ENCODE measurements at regions not wholly inside any gene's neighbourhood (a gene's known extent, or its start where the extent isn't known, plus 50 kb on each side); places are given as distances from the start of the nearest gene placed in this dataset.

DNA sequence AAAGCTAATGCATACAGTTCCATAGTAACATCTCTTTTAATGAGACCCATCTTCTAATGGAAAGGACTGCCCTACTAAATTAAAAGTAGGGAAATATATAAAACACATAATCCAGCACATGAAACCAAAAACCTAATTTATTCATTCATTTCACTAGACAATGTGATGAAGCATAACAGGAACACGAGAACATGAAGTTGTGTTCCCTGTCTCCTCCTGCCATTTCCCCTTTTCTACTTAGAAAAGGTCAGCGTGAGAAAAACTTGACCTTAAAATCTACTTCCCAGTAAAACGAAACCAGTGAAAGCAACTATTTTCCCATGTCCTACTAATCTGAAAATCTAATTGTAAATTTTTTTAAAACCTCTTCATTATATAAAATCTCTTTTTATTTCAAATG is 847.5 kb downstream of the TLE1 start:
- no peak for DNase-seq (ENCODE audit: low read depth)

GRCh38 chr9:80839821-80840675 is 849.3 kb downstream of the TLE1 start:
- no peak for DNase-seq (ENCODE audit: low read depth)

DNA sequence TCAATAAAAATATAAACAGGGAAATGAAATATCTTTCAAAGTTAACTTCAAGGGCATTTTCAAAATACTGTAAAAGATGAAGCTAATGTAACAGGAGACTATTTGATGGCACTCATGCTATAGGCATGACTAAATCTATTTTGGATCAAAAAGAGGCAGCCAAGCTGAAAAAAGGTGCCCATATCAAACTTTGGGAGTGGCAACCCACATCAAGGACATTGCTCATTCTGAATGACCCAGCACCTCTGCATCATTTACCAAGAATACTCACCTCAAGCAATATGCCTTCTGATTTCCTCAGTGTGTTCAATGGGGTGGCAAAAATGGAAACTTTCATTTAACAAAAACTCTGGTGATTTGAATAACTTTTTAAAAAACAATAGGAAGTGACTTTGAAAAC is 853.3 kb downstream of the TLE1 start:
- no peak for DNase-seq (ENCODE audit: low read depth)

DNA sequence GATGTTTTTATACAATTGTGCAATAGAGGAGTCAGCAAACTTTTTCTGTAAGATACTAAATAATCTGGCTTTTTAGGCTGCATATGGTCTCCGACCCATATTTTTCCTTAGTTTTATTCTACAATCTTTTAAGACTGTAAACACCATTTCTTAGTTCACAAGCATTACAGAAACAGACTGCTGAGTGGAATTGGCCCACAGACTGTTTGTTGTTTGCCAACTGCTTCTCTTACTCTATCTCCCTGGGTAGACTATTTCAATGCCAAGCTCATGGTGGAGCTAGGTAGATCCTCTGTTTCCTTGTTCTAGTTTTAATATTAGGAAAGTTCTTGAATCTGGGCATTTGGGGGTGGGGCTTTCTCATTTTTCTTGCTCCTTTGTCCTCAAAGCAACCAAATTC is 857.6 kb downstream of the TLE1 start:
- DNase-seq (ENCODE audit: low read depth) = no peak

DNA sequence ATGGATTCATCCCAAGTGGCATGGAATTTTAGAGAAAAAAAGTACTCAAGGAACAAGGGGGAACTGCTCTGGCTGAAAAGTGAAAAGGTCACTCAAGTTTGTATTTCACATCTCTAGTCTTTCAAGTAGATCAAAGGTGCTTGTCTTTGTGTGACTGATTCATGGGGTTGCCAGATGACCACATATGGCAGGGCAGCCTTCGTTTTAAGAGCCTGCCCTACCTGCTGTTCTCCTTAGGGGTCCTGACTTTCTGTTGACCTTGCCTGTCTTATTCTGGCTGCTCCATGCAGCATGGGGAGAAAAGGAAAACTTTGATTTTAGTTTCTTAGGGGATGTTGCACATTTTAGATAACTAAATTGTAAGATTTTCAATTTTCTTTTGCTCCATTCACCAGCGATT is 877.7 kb downstream of the TLE1 start:
- DNase-seq (ENCODE audit: low read depth) = no peak

- no peak for DNase-seq (ENCODE audit: low read depth)
Measured at GRCh38 chr9:80811003-80811402, 878.3 kb downstream of the TLE1 start.

DNA sequence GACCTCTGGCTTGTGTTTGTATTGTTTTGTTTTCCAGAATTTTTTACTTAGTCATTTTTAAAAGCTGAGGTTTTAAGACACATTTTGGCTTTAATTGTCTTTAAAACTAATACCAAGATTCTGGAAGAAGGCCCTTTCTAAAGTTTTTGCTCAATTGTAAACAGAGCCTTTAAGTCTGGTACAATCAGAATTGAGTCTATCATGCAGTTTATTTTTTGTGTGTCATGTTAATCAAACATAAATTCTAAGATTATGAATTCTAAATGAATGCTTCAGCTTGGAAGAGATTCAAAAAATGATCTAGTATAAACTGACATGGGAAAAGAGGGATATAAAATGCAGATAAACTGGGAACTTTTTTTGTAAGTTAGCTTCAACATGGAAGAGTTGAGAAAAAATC is 882.7 kb downstream of the TLE1 start:
- no peak for DNase-seq (ENCODE audit: low read depth)

DNA sequence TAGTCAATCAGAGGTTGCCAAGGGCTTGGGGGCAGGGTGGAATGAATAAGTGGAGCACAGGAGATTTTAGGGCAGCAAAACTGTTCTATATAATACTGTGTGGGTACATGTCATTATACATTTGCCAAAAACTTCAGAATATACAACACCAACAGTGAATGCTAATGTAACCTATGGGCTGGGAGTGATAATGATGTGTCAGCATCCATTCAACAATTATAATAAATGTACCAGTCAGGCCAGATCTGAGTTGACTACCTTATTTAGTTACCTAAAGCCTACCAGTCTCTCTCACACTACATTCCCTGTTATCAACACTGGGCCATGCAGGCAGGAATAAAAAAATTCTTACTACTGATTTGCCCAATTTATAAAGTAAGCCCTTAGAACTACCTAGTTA is 884.5 kb downstream of the TLE1 start:
- no peak for DNase-seq (ENCODE audit: low read depth)

DNA sequence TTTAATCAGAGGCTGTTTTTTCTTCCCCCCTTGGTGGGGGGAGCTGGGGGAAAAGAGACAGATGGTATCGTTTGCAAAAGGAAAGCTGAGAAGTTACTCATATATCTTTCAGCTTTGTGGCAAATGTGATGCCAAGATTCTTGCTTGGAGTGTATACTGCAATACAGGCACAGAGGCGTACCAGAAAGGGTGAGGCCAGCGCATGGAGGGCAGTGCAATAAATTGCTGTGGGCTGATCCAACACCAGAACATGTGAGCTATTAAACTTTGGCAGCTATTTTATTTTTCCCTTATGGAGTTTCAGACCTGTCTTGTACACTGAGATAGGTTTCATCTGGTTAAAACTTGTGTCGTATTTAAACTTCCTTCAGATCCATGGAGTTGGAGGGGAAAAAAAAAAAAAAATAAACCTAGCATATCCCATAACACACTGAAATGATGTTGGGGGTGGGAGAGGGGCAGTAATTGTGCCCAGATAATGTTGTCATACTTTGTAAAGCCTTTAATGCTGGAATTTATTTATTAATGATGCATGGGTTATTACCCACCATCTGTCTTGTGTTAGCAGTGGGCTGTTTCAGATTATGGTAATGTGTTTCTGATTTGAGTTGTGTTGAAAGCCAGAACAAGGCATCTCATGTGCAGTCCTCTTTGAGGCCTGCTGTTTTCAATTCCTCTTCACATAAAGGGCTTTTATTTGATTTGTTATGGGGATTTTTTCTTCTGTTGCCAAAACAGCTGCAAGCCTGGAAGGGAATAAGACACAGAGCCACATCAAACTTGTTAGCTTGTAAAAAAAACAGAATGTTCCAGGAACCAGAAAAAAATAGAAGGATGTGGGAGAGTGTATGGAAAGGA is 891.3 kb downstream of the TLE1 start:
- DNase-seq (ENCODE audit: low read depth) = no peak

GRCh38 chr9:80797101-80797829 is 892.1 kb downstream of the TLE1 start:
- no peak for DNase-seq (ENCODE audit: low read depth)

GRCh38 chr9:80796632-80797031 is 892.7 kb downstream of the TLE1 start:
- DNase-seq (ENCODE audit: low read depth) = no peak

- DNase-seq (ENCODE audit: low read depth) = no peak
Measured at GRCh38 chr9:80794197-80794596, 895.1 kb downstream of the TLE1 start.

DNA sequence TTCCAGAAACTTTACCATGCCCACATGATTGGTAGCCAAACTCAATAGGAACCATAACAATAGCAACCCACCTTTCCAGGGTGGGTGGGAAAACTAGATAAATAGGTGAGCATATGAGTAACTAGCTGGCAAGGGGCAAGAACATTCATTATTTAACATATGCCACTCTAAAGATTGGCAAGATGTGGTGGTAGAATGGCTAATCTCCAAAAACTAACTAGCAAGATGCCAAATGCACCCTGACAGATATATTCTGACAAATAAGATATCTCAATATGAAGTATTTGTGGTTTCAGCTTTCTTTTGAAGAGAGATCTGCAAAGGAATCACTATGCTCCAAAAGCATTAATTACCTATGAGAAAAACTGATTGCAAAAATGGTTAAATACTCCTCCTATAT is 895.6 kb downstream of the TLE1 start:
- no peak for DNase-seq (ENCODE audit: low read depth)

- no peak for DNase-seq (ENCODE audit: low read depth)
Measured at GRCh38 chr9:80792726-80793125, 896.6 kb downstream of the TLE1 start.

DNA sequence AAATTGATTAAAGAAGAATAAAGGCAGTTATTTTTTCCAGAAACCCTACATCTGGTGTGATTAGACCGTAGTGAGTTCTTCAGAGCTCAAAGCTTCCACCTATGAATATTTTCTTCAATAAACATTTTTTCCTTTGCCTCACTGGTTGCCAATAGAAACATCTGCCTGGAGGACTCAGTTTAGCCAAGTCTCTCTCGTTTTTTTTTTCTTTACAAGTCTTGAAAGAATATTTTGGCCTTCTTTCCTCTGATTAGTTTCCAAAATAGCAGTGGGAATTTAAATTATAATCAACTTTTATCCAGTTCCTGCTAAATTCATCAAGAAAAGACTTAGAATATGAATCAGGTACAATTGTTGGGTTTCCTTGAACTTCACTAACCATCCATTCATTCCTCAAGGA is 897.5 kb downstream of the TLE1 start:
- DNase-seq (ENCODE audit: low read depth) = no peak

GRCh38 chr9:80790764-80791163 is 898.6 kb downstream of the TLE1 start:
- no peak for DNase-seq (ENCODE audit: low read depth)

- no peak for DNase-seq (ENCODE audit: low read depth)
Measured at GRCh38 chr9:80789831-80790230, 899.5 kb downstream of the TLE1 start.

GRCh38 chr9:80787636-80788035 is 901.7 kb downstream of the TLE1 start:
- no peak for DNase-seq (ENCODE audit: low read depth)

DNA sequence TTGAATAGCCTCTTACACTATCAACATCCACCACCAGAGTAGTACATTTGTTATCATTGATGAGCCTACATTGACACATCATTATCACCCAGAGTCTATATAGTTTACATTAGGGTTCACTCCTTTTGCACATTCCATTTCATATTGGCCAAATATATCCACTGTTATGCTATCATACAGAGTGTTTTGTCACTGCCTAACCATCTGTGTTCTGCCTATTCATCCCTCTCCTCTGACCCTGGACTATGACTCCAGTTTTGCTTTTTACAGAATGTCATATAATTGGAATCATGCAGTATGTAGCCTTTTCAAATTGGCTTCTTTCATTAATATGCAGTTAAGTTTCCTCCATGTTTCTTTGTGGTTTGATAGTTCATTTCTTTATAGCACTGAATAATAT is 904.7 kb downstream of the TLE1 start:
- no peak for DNase-seq (ENCODE audit: low read depth)

- DNase-seq (ENCODE audit: low read depth) = no peak
Measured at GRCh38 chr9:80775971-80776370, 913.4 kb downstream of the TLE1 start.

GRCh38 chr9:80775530-80775929 is 913.8 kb downstream of the TLE1 start:
- DNase-seq (ENCODE audit: low read depth) = no peak

- no peak for DNase-seq (ENCODE audit: low read depth)
Measured at GRCh38 chr9:80771555-80772347, 917.6 kb downstream of the TLE1 start.

Data from stimulated activated CD8-positive, alpha-beta memory T cell treated with anti-CD3 and anti-CD28 coated beads, Interleukin-12 subunit alpha, Interleukin-12 subunit beta, amount 100 ng/mL, for 1 hour (primary cell).